ENCODE measurements at regions not wholly inside any gene's neighbourhood (a gene's known extent, or its start where the extent isn't known, plus 50 kb on each side); places are given as distances from the start of the nearest gene placed in this dataset.

- DNase-seq (ENCODE audit: low spot score): no peak
Observed at GRCh38 chr5:53219174-53219573, 109.6 kb upstream of the MOCS2 start.

GRCh38 chr5:53219610-53220009, 110.1 kb upstream of the MOCS2 start:
- no peak for DNase-seq (ENCODE audit: low spot score)

- no peak for DNase-seq (ENCODE audit: low spot score)
Observed at GRCh38 chr5:53233645-53234405, 124.3 kb upstream of the MOCS2 start.

- no peak for DNase-seq (ENCODE audit: low spot score)
Observed at GRCh38 chr5:53236683-53237082, 127.1 kb upstream of the MOCS2 start.

- no peak for DNase-seq (ENCODE audit: low spot score)
Observed at GRCh38 chr5:53237876-53238275, 128.3 kb upstream of the MOCS2 start.

GRCh38 chr5:53239301-53239990, 129.9 kb upstream of the MOCS2 start:
- no peak for DNase-seq (ENCODE audit: low spot score)

GRCh38 chr5:53240661-53241060, 131.1 kb upstream of the MOCS2 start:
- no peak for DNase-seq (ENCODE audit: low spot score)

GRCh38 chr5:53241572-53241971, 132.0 kb upstream of the MOCS2 start:
- no peak for DNase-seq (ENCODE audit: low spot score)

GRCh38 chr5:53243403-53243802, 133.8 kb upstream of the MOCS2 start:
- no peak for DNase-seq (ENCODE audit: low spot score)

GRCh38 chr5:53246042-53246836, 136.7 kb upstream of the MOCS2 start:
- no peak for DNase-seq (ENCODE audit: low spot score)

GRCh38 chr5:53249529-53250200, 140.1 kb upstream of the MOCS2 start:
- no peak for DNase-seq (ENCODE audit: low spot score)

- no peak for DNase-seq (ENCODE audit: low spot score)
Observed at GRCh38 chr5:53250201-53250550, 140.6 kb upstream of the MOCS2 start.

- DNase-seq (ENCODE audit: low spot score): peak; percentile 1
Observed at GRCh38 chr5:53253421-53253871, 143.9 kb upstream of the MOCS2 start.

- DNase-seq (ENCODE audit: low spot score): no peak
Observed at GRCh38 chr5:53256746-53257145, 147.2 kb upstream of the MOCS2 start.

- DNase-seq (ENCODE audit: low spot score): no peak
Observed at GRCh38 chr5:53257806-53258373, 148.3 kb upstream of the MOCS2 start.

- DNase-seq (ENCODE audit: low spot score): no peak
Observed at GRCh38 chr5:53259176-53259575, 149.6 kb upstream of the MOCS2 start.

- DNase-seq (ENCODE audit: low spot score): no peak
Observed at GRCh38 chr5:53260446-53260845, 150.9 kb upstream of the MOCS2 start.

- no peak for DNase-seq (ENCODE audit: low spot score)
Observed at GRCh38 chr5:53261245-53261644, 151.7 kb upstream of the MOCS2 start.

GRCh38 chr5:53262348-53262970, 152.9 kb upstream of the MOCS2 start:
- DNase-seq (ENCODE audit: low spot score): no peak

- no peak for DNase-seq (ENCODE audit: low spot score)
Observed at GRCh38 chr5:53263151-53263550, 153.6 kb upstream of the MOCS2 start.

GRCh38 chr5:53265043-53265442, 155.5 kb upstream of the MOCS2 start:
- no peak for DNase-seq (ENCODE audit: low spot score)

All from activated CD4-positive, alpha-beta T cell treated with anti-CD3 and anti-CD28 coated beads, Interleukin-2, Interleukin-4, amounts not matched to agents 100 ng/mL and 50 ng/mL, durations not matched to agents 16 hours and 8 hours (primary cell).